ENCODE measurements at regions not wholly inside any gene's neighbourhood (a gene's known extent, or its start where the extent isn't known, plus 50 kb on each side); places are given as distances from the start of the nearest gene placed in this dataset.

- TF ChIP-seq CEBPB (IDR thresholded peaks at IDR 0.05; ENCODE audit: borderline replicate concordance in 1 of 2, low read depth in 2 of 2, low read length in 2 of 2), result no peak
- TF ChIP-seq, protein P1, sequence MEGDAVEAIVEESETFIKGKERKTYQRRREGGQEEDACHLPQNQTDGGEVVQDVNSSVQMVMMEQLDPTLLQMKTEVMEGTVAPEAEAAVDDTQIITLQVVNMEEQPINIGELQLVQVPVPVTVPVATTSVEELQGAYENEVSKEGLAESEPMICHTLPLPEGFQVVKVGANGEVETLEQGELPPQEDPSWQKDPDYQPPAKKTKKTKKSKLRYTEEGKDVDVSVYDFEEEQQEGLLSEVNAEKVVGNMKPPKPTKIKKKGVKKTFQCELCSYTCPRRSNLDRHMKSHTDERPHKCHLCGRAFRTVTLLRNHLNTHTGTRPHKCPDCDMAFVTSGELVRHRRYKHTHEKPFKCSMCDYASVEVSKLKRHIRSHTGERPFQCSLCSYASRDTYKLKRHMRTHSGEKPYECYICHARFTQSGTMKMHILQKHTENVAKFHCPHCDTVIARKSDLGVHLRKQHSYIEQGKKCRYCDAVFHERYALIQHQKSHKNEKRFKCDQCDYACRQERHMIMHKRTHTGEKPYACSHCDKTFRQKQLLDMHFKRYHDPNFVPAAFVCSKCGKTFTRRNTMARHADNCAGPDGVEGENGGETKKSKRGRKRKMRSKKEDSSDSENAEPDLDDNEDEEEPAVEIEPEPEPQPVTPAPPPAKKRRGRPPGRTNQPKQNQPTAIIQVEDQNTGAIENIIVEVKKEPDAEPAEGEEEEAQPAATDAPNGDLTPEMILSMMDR (IDR thresholded peaks at IDR 0.05 in 2 of 3, conservative IDR thresholded peaks at IDR 0.05 in 1 of 3; ENCODE audit: control insufficient read depth in 2 of 3, extremely low read depth in 1 of 3, insufficient read depth in 1 of 3, low read depth in 3 of 3, low read length in 3 of 3), result no peak
- no peak for TF ChIP-seq PAX5 (IDR thresholded peaks at IDR 0.05; ENCODE audit: borderline replicate concordance, low read depth, low read length)
- TF ChIP-seq RAD21 (IDR thresholded peaks at IDR 0.05; ENCODE audit: insufficient read depth, low read depth, low read length), result no peak
- TF ChIP-seq, protein P2, sequence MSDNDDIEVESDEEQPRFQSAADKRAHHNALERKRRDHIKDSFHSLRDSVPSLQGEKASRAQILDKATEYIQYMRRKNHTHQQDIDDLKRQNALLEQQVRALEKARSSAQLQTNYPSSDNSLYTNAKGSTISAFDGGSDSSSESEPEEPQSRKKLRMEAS (IDR thresholded peaks at IDR 0.05; ENCODE audit: low read depth, low read length), result no peak
- no peak for TF ChIP-seq GABPA (IDR thresholded peaks at IDR 0.05; ENCODE audit: low read depth)
- TF ChIP-seq HDAC2 (IDR thresholded peaks at IDR 0.05), result no peak
- no peak for TF ChIP-seq NBN (IDR thresholded peaks at IDR 0.05)
- no peak for TF ChIP-seq POU2F2 (IDR thresholded peaks at IDR 0.05; ENCODE audit: borderline replicate concordance, low read depth, low read length)
- H3K27me3 ChIP-seq (replicated peaks in 1 of 2; ENCODE audit: control insufficient read depth in 2 of 2, insufficient read depth in 2 of 2, low read length in 1 of 2), result no peaks in the 10 kb centered on the region
- ChIA-PET RAD21 (ENCODE audit: unreplicated experiment) (interaction anchor here (0.6 kb wide), 1 partner anchor 59 kb away, joined by 3 read pairs; no protein-coding TSS in a partner anchor), POLR2A (no interaction called here), SMC1A (ENCODE audit: uncharacterized antibody, unreplicated experiment) (no interaction called here), CTCF (no interaction called here)
- no peaks in the 10 kb centered on the region for H3K9me3 ChIP-seq (replicated peaks; ENCODE audit: control insufficient read depth, insufficient read depth, low read length)
- FAIRE-seq (no peak), DNase-seq (ENCODE audit: low read depth, low spot score) (no peak), ATAC-seq (no peak)
- no peaks in the 10 kb centered on the region for H3K36me3 ChIP-seq (ENCODE audit: control insufficient read depth in 2 of 2, insufficient read depth in 2 of 2, low read length in 1 of 2)
- WGBS (ENCODE audit: insufficient coverage, insufficient replicate concordance, low lambda C conversion rate, missing lambda C conversion rate), result 41% methylated on average over 8 of the region's 8 CpGs
- H3K4me2 ChIP-seq (ENCODE audit: control insufficient read depth, insufficient read depth), result no peak overlapping the region
- no peak overlapping the region for H3K4me3 ChIP-seq
- in situ Hi-C loops (cut with MboI), result no loop called here
- H3K27ac ChIP-seq (ENCODE audit: control insufficient read depth, insufficient read depth), result no peak overlapping the region
- H3K9ac ChIP-seq (ENCODE audit: control insufficient read depth, insufficient read depth, low read length), result no peak overlapping the region
- no peaks in the 10 kb centered on the region for H3K79me2 ChIP-seq (ENCODE audit: control insufficient read depth, insufficient read depth, low read length)
- no peak overlapping the region for H2AFZ ChIP-seq (ENCODE audit: control insufficient read depth, low read depth, low read length)
- no peaks in the 10 kb centered on the region for H3K4me1 ChIP-seq (ENCODE audit: control insufficient read depth, insufficient read depth, low read length)
- H4K20me1 ChIP-seq (ENCODE audit: control insufficient read depth, insufficient read depth), result no peaks in the 10 kb centered on the region
- intact Hi-C loops (cut with micrococcal nuclease; ENCODE audit: unreplicated experiment), result loop anchor here (10.0 kb wide), 1 partner anchor 359 kb away; no protein-coding TSS in a partner anchor
- no TSS peak for BruUV-seq (replicated peaks)
These were observed 281.7 kb downstream of the SKIDA1 start for GRCh38 chr10:21243748-21244257.
